Upper lobe of right lung (tissue), 1 donor: ENCODE measurements at regions not wholly inside any gene's neighbourhood (a gene's known extent, or its start where the extent isn't known, plus 50 kb on each side); places are given as distances from the start of the nearest gene placed in this dataset.

Experiments used
- ATAC-seq: fragments of 200-7000 bp; cut with Tn5 transposase; one replicate; pipeline ENCODE4 v1.9.1; 2020; ENCODE audit warnings: mild to moderate bottlenecking, moderate library complexity
- DNase-seq: peaks from one replicate; pipeline ENCODE4 v3.0.0-alpha.2; 2020
- H3K27ac ChIP-seq: fragments of 200-600 bp; one replicate; pipeline ENCODE4 v1.8.0; 2022
- H3K27me3 ChIP-seq: fragments of 200-600 bp; one replicate; pipeline ENCODE4 v1.8.0; 2022; ENCODE audit warnings: mild to moderate bottlenecking
- H3K36me3 ChIP-seq: fragments of 200-600 bp; one replicate; pipeline ENCODE4 v1.8.0; 2022
- H3K4me1 ChIP-seq: fragments of 200-600 bp; one replicate; pipeline ENCODE4 v1.8.0; 2022
- H3K4me3 ChIP-seq: fragments of 200-600 bp; one replicate; pipeline ENCODE4 v1.8.0; 2022; ENCODE audit warnings: mild to moderate bottlenecking
- H3K9me3 ChIP-seq: fragments of 200-600 bp; one replicate; pipeline ENCODE4 v1.8.0; 2022
- CTCF ChIP-seq: fragments of 200-600 bp; IDR thresholded peaks from one replicate; pipeline ENCODE4 v1.8.0; 2022; ENCODE audit warnings: antibody characterized with exemption
- intact Hi-C: fragments of 100-400 bp; cut with DNase I; formaldehyde crosslinking; loops from one replicate; pipeline ENCODE4 v1.11.0; 2022
- donor health status: DM: no; HTN: yes; CAD: no; lungs with severe emphysema.

- intact Hi-C loops = no loop called here
- Histone ChIP-seq H3K27ac (no peak overlapping the region), H3K4me1 (no peaks in the 10 kb centered on the region), H3K27me3 (no peaks in the 10 kb centered on the region), H3K9me3 (no peaks in the 10 kb centered on the region), H3K4me3 (no peak overlapping the region), H3K36me3 (no peaks in the 10 kb centered on the region)
- DNase-seq = no peak
- no peak for ATAC-seq
- no peak for TF ChIP-seq CTCF
Observed at GRCh38 chr11:13117344-13117743, 108.2 kb downstream of the RASSF10 start.

- ATAC-seq = peak; percentile 20
- TF ChIP-seq CTCF = no peak
- intact Hi-C loops = no loop called here
Observed at GRCh38 chr11:13118194-13118593, 109.1 kb downstream of the RASSF10 start.

GRCh38 chr11:13118650-13119049 is 109.5 kb downstream of the RASSF10 start:
- Histone ChIP-seq H3K27ac (no peak overlapping the region), H3K4me1 (no peaks in the 10 kb centered on the region), H3K9me3 (no peaks in the 10 kb centered on the region), H3K27me3 (no peaks in the 10 kb centered on the region), H3K4me3 (no peak overlapping the region), H3K36me3 (no peaks in the 10 kb centered on the region)
- ATAC-seq = no peak
- no peak for DNase-seq
- intact Hi-C loops = no loop called here
- TF ChIP-seq CTCF = no peak

More at GRCh38 chr11:13118194-13118593, 109.1 kb downstream of the RASSF10 start:
- Histone ChIP-seq H3K4me3 (no peak overlapping the region), H3K4me1 (no peaks in the 10 kb centered on the region), H3K9me3 (no peaks in the 10 kb centered on the region), H3K36me3 (no peaks in the 10 kb centered on the region), H3K27ac (no peak overlapping the region), H3K27me3 (no peaks in the 10 kb centered on the region)
- DNase-seq = no peak

- H3K4me1 ChIP-seq = no peaks in the 10 kb centered on the region
- ATAC-seq (no peak), DNase-seq (no peak)
- H3K27me3 ChIP-seq = no peaks in the 10 kb centered on the region
- H3K27ac ChIP-seq = no peak overlapping the region
- intact Hi-C loops = no loop called here
- no peak overlapping the region for H3K4me3 ChIP-seq
- no peak for TF ChIP-seq CTCF
- H3K9me3 ChIP-seq = no peaks in the 10 kb centered on the region
- no peaks in the 10 kb centered on the region for H3K36me3 ChIP-seq
Observed at GRCh38 chr11:13119361-13119760, 110.2 kb downstream of the RASSF10 start.

GRCh38 chr11:13119941-13120520 is 110.9 kb downstream of the RASSF10 start:
- Histone ChIP-seq H3K36me3 (no peaks in the 10 kb centered on the region), H3K4me3 (no peak overlapping the region), H3K4me1 (no peaks in the 10 kb centered on the region), H3K9me3 (no peaks in the 10 kb centered on the region), H3K27ac (no peak overlapping the region), H3K27me3 (no peaks in the 10 kb centered on the region)
- intact Hi-C loops = no loop called here
- DNase-seq (no peak), ATAC-seq (no peak)
- no peak for TF ChIP-seq CTCF

GRCh38 chr11:13120691-13121090 is 111.6 kb downstream of the RASSF10 start:
- H3K27ac ChIP-seq = no peak overlapping the region
- intact Hi-C loops = no loop called here
- DNase-seq = no peak
- no peaks in the 10 kb centered on the region for H3K36me3 ChIP-seq
- no peak for ATAC-seq
- no peak overlapping the region for H3K4me3 ChIP-seq
- H3K27me3 ChIP-seq = no peaks in the 10 kb centered on the region
- no peaks in the 10 kb centered on the region for H3K4me1 ChIP-seq
- TF ChIP-seq CTCF = no peak
- H3K9me3 ChIP-seq = no peaks in the 10 kb centered on the region
